ENCODE measurements at regions not wholly inside any gene's neighbourhood (a gene's known extent, or its start where the extent isn't known, plus 50 kb on each side); places are given as distances from the start of the nearest gene placed in this dataset.

- no peak overlapping the region for H3K27ac ChIP-seq
- no peaks in the 10 kb centered on the region for H3K27me3 ChIP-seq
- no peak for DNase-seq
- no peak for TF ChIP-seq CTCF (IDR thresholded peaks at IDR 0.05)
- no peaks in the 10 kb centered on the region for H3K4me1 ChIP-seq
- no peaks in the 10 kb centered on the region for H3K9me3 ChIP-seq
- no peak overlapping the region for H3K4me3 ChIP-seq
- H3K9ac ChIP-seq (ENCODE audit: low read depth in 2 of 2, low read length in 2 of 2) = no peak overlapping the region
- H3K36me3 ChIP-seq = no peaks in the 10 kb centered on the region
- intact Hi-C loops (cut with DNase I) = no loop called here
Measured at GRCh38 chr9:107706701-107707427, 217.3 kb upstream of the KLF4 start.

GRCh38 chr9:107705521-107705920 is 216.0 kb upstream of the KLF4 start:
- intact Hi-C loops (cut with DNase I) = no loop called here
- Histone ChIP-seq H3K36me3 (no peaks in the 10 kb centered on the region), H3K27me3 (no peaks in the 10 kb centered on the region), H3K4me1 (no peaks in the 10 kb centered on the region), H3K9ac (ENCODE audit: low read depth in 2 of 2, low read length in 2 of 2) (no peak overlapping the region), H3K9me3 (no peaks in the 10 kb centered on the region), H3K4me3 (no peak overlapping the region), H3K27ac (no peak overlapping the region)
- DNase-seq = no peak
- no peak for TF ChIP-seq CTCF (IDR thresholded peaks at IDR 0.05)

DNA sequence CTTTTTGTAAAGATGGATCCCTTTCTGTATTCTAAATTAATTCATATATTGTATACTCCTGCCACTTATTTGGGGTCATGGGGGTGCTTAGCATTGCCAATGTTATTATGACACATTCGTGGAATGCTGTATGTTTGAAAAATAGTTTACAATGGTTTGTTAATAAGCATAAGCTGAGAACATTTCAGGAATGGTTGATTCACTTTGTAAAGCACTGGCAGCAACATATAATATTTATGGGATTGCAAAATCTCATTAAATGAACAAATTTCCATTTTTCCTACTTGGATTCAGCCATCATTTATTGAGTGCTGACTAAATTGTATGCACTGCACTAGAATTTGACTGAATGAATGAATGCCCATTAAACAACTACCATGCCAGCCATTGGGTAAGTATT is 215.2 kb upstream of the KLF4 start:
- Histone ChIP-seq H3K9ac (ENCODE audit: low read depth in 2 of 2, low read length in 2 of 2) (no peak overlapping the region), H3K9me3 (no peaks in the 10 kb centered on the region), H3K27ac (no peak overlapping the region), H3K27me3 (no peaks in the 10 kb centered on the region), H3K36me3 (no peaks in the 10 kb centered on the region), H3K4me1 (no peaks in the 10 kb centered on the region), H3K4me3 (no peak overlapping the region)
- DNase-seq = no peak
- TF ChIP-seq CTCF (IDR thresholded peaks at IDR 0.05) = no peak
- intact Hi-C loops (cut with DNase I) = no loop called here

- DNase-seq = no peak
- Histone ChIP-seq H3K9ac (ENCODE audit: low read depth in 2 of 2, low read length in 2 of 2) (no peak overlapping the region), H3K36me3 (no peaks in the 10 kb centered on the region), H3K4me1 (no peaks in the 10 kb centered on the region), H3K27ac (no peak overlapping the region), H3K27me3 (no peaks in the 10 kb centered on the region), H3K4me3 (no peak overlapping the region), H3K9me3 (no peaks in the 10 kb centered on the region)
- intact Hi-C loops (cut with DNase I) = no loop called here
- no peak for TF ChIP-seq CTCF (IDR thresholded peaks at IDR 0.05)
Measured at GRCh38 chr9:107703651-107704050, 214.1 kb upstream of the KLF4 start.

DNA sequence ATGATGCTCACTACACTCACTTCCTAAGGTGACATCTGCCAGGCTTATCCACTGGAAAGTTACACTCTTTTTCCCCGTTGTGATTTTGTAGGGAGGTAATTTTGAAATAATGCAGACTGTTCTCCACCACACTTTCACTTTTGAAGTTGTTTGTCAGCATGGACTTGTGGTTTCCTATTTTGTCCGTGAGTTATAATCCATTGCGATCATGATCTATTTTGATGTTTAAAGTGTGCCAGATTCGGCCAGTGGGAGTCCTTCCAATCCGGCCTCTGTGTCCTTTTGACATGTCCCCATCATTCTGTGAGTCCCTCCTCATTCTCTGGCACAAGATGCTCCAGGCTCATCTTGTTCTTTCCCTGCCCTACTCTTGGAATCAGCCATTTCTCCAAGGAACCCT is 211.3 kb upstream of the KLF4 start:
- TF ChIP-seq CTCF (IDR thresholded peaks at IDR 0.05) = no peak
- H3K4me3 ChIP-seq = no peak overlapping the region
- H3K9me3 ChIP-seq = no peaks in the 10 kb centered on the region
- H3K27me3 ChIP-seq = no peaks in the 10 kb centered on the region
- no peaks in the 10 kb centered on the region for H3K4me1 ChIP-seq
- H3K9ac ChIP-seq (ENCODE audit: low read depth in 2 of 2, low read length in 2 of 2) = no peak overlapping the region
- intact Hi-C loops (cut with DNase I) = no loop called here
- no peak for DNase-seq
- H3K27ac ChIP-seq = no peak overlapping the region
- no peaks in the 10 kb centered on the region for H3K36me3 ChIP-seq
